ENCODE measurements at regions not wholly inside any gene's neighbourhood (a gene's known extent, or its start where the extent isn't known, plus 50 kb on each side); places are given as distances from the start of the nearest gene placed in this dataset.

DNA sequence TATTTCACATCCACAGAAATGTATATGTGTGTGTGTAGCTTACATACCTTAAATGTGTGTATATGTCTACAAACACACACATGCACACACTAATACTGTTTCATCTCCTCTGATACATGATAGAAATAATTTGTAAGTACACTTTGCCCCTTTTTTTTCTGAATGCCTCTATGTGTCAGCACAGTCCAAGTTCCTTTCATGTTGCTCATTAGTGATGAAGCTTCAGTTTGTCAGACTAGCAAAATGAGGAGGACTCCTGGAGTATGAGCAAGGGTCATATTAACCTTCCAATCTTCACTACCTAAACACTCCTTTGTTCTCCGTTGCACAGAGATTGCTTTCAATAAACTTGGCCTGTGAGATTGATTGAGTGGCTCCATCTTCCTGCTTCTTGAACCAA is 935.4 kb downstream of the MRPL39 start:
- TF ChIP-seq TAF1 (IDR thresholded peaks at IDR 0.05; ENCODE audit: low read depth, low read length), result no peak
- TF ChIP-seq POLR2A (IDR thresholded peaks at IDR 0.05; ENCODE audit: low read depth, low read length), result no peak
- TF ChIP-seq POLR2AphosphoS5 (IDR thresholded peaks at IDR 0.05; ENCODE audit: low read depth, low read length), result no peak
- TF ChIP-seq SPI1 (IDR thresholded peaks at IDR 0.05; ENCODE audit: low read depth, low read length), result no peak
- no peak for TF ChIP-seq POU2F2 (IDR thresholded peaks at IDR 0.05; ENCODE audit: low read depth, low read length)
